ENCODE measurements at regions not wholly inside any gene's neighbourhood (a gene's known extent, or its start where the extent isn't known, plus 50 kb on each side); places are given as distances from the start of the nearest gene placed in this dataset.

DNA sequence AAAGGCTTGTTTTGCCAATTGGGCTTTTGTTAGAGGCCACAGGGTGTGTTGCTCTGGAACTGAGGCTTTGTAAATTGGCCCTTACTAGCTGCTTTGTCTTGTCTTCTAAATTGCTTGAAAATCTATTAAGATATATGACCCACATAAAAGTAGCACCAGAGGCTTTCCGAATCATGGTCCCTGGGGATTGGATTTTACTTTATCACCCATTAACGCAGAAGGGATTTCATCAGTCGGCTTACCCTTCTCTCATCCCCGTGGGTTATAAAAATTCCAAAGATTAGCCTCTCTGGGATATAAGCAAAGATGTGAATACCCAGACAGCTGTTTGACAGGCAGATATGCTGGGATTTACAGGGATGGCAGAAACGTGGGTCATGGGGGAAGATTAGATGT, 98.3 kb upstream of the CHL1 start:
- H4K91ac ChIP-seq (ENCODE audit: insufficient read depth, low read depth, low read length) = no peak overlapping the region
- no peak for ATAC-seq (ENCODE audit: low read depth)
- H4K8ac ChIP-seq (ENCODE audit: low read depth in 2 of 2, low read length in 2 of 2) = no peak overlapping the region
- H3K4me1 ChIP-seq (ENCODE audit: control insufficient read depth, insufficient read depth, low read length) = no peaks in the 10 kb centered on the region
- TF ChIP-seq, protein P1, sequence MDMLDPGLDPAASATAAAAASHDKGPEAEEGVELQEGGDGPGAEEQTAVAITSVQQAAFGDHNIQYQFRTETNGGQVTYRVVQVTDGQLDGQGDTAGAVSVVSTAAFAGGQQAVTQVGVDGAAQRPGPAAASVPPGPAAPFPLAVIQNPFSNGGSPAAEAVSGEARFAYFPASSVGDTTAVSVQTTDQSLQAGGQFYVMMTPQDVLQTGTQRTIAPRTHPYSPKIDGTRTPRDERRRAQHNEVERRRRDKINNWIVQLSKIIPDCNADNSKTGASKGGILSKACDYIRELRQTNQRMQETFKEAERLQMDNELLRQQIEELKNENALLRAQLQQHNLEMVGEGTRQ (IDR thresholded peaks at IDR 0.05; ENCODE audit: low read depth, low read length) = no peak
- TF ChIP-seq POLR2A (IDR thresholded peaks at IDR 0.05; ENCODE audit: low read depth, low read length) = no peak
- no peak for TF ChIP-seq RCOR1 (IDR thresholded peaks at IDR 0.05; ENCODE audit: insufficient replicate concordance, low read length)
- no peak overlapping the region for H2AK5ac ChIP-seq (ENCODE audit: low read depth, low read length)
- H3K9me1 ChIP-seq (ENCODE audit: insufficient read depth, low read length) = no peaks in the 10 kb centered on the region
- no peak overlapping the region for H2AFZ ChIP-seq (replicated peaks; ENCODE audit: low read length, poor library complexity)
- no peaks in the 10 kb centered on the region for H4K20me1 ChIP-seq (ENCODE audit: insufficient read depth, low read length)
- H3K56ac ChIP-seq (ENCODE audit: extremely low read depth, insufficient read depth, low read length) = no peak overlapping the region
- POLR2A ChIA-PET (ENCODE audit: unreplicated experiment) = no interaction called here
- 20 to 100% methylated on average over 1 of the region's 5 CpGs for WGBS, 2 experiments (ENCODE audit: extremely low coverage in 2 of 2, insufficient read length in 1 of 2)
- no peaks in the 10 kb centered on the region for H3K36me3 ChIP-seq (ENCODE audit: control insufficient read depth, insufficient read depth, low read length)
- no peak overlapping the region for H3K18ac ChIP-seq (ENCODE audit: low read depth, low read length)
- H3K9me3 ChIP-seq (ENCODE audit: control insufficient read depth, insufficient read depth, low read length) = no peaks in the 10 kb centered on the region; the same call in 1 of the 2 replicates
- H3K27me3 ChIP-seq (ENCODE audit: control insufficient read depth, insufficient read depth, low read length) = no peaks in the 10 kb centered on the region
- H3K79me1 ChIP-seq (ENCODE audit: low read depth in 1 of 2, low read length in 2 of 2) = no peaks in the 10 kb centered on the region
- H2AK9ac ChIP-seq (replicated peaks; ENCODE audit: low read depth, low read length, poor library complexity) = no peak overlapping the region
- H3K14ac ChIP-seq (replicated peaks; ENCODE audit: low read depth, low read length) = no peak overlapping the region
- no peak overlapping the region for H3K4ac ChIP-seq (ENCODE audit: low read depth, low read length)
- H3K9ac ChIP-seq (ENCODE audit: low read depth, low read length) = no peak overlapping the region
- CTCF ChIA-PET = no interaction called here
- no peak overlapping the region for H2BK5ac ChIP-seq (ENCODE audit: low read depth, low read length, poor library complexity, severe bottlenecking)
- no peak overlapping the region for H3K27ac ChIP-seq (ENCODE audit: insufficient read depth, low read length)
- H3K4me2 ChIP-seq (ENCODE audit: low read depth, low read length) = no peak overlapping the region
- no peak for DNase-seq
- no peak overlapping the region for H2BK20ac ChIP-seq (ENCODE audit: low read depth, low read length)
- intact Hi-C loops (cut with micrococcal nuclease) = no loop called here
- dilution Hi-C loops (cut with HindIII; ENCODE audit: low sequenced_read_pairs, unreplicated experiment) = no loop called here
- no TSS peak for BruUV-seq (replicated peaks)
- in situ Hi-C loops (cut with MboI; ENCODE audit: low sequenced_read_pairs) = no loop called here
- H2BK15ac ChIP-seq (ENCODE audit: low read depth, low read length) = no peak overlapping the region
- no peak overlapping the region for H2BK120ac ChIP-seq (ENCODE audit: low read depth, low read length)
- no peak overlapping the region for H3K23ac ChIP-seq (ENCODE audit: low read depth, low read length)
- no peak overlapping the region for H4K5ac ChIP-seq (ENCODE audit: low read depth, low read length)
- no peak overlapping the region for H3K4me3 ChIP-seq (ENCODE audit: insufficient read depth, low read depth, low read length)
